OCI-LY1 (cell line): ENCODE measurements at regions not wholly inside any gene's neighbourhood (a gene's known extent, or its start where the extent isn't known, plus 50 kb on each side); places are given as distances from the start of the nearest gene placed in this dataset.

Source experiments
- H2AFZ ChIP-seq: fragments of 200-600 bp; sonication (generic), shearing (Covaris generic); 2 replicates; pipeline ENCODE4 v1.6.0; 2014; ENCODE audit warnings: antibody characterized with exemption, mild to moderate bottlenecking, low read length
- H3F3A ChIP-seq: fragments of 200-600 bp; sonication (generic), shearing (Covaris generic); 2 replicates; pipeline ENCODE4 v1.6.0; 2014; ENCODE audit warnings: mild to moderate bottlenecking, antibody characterized with exemption, low read length, moderate library complexity; ENCODE audit not compliant: insufficient read depth
- H3K27ac ChIP-seq: fragments of 200-600 bp; sonication (generic); 2 replicates; pipeline ENCODE4 v1.5.1; 2014; ENCODE audit warnings: low read length, mixed run types, mild to moderate bottlenecking, low read depth; ENCODE audit not compliant: poor library complexity, severe bottlenecking
- H3K27me3 ChIP-seq: fragments of 200-600 bp; sonication (generic); 2 replicates; pipeline ENCODE4 v1.6.0; 2014; ENCODE audit warnings: antibody characterized with exemption, mild to moderate bottlenecking, low read length, moderate library complexity; ENCODE audit not compliant: insufficient read depth
- H3K36me3 ChIP-seq: fragments of 200-600 bp; sonication (generic); 2 replicates; pipeline ENCODE4 v1.6.1; 2014; ENCODE audit warnings: mild to moderate bottlenecking, antibody characterized with exemption, low read length, moderate library complexity, mixed read lengths; ENCODE audit not compliant: insufficient read depth
- H3K4me1 ChIP-seq: fragments of 200-600 bp; sonication (generic); 2 replicates; pipeline ENCODE4 v1.5.1; 2014; ENCODE audit warnings: mild to moderate bottlenecking, low read length, moderate library complexity; ENCODE audit not compliant: insufficient read depth, severe bottlenecking
- H3K4me2 ChIP-seq: fragments of 200-600 bp; sonication (generic), shearing (Covaris generic); 2 replicates; pipeline ENCODE4 v1.6.1; 2014; ENCODE audit warnings: low read length
- H3K4me3 ChIP-seq: fragments of 200-600 bp; sonication (generic); 2 replicates; pipeline ENCODE4 v1.5.1; 2014; ENCODE audit warnings: low read length, low read depth, mild to moderate bottlenecking, mixed read lengths; ENCODE audit not compliant: poor library complexity, severe bottlenecking
- H3K79me2 ChIP-seq: fragments of 200-600 bp; shearing (Covaris generic); 2 replicates; pipeline ENCODE4 v1.6.1; 2016; ENCODE audit warnings: mixed run types, low read length, mixed read lengths; ENCODE audit not compliant: insufficient read depth
- H3K9ac ChIP-seq: fragments of 200-600 bp; sonication (generic), shearing (Covaris generic); 2 replicates; pipeline ENCODE4 v1.6.1; 2014; ENCODE audit warnings: mild to moderate bottlenecking, low read length, mixed read lengths
- H3K9me2 ChIP-seq: fragments of 200-600 bp; sonication (generic), shearing (Covaris generic); 2 replicates; pipeline ENCODE4 v1.6.1; 2014; ENCODE audit warnings: low read depth, mild to moderate bottlenecking, low read length, mixed read lengths
- H3K9me3 ChIP-seq: fragments of 200-600 bp; shearing (Covaris generic); 2 replicates; pipeline ENCODE4 v1.6.1; 2014; ENCODE audit warnings: low read length, mixed read lengths
- H4K20me1 ChIP-seq: fragments of 200-600 bp; sonication (generic), shearing (Covaris generic); 2 replicates; pipeline ENCODE4 v1.6.0; 2016; ENCODE audit warnings: mild to moderate bottlenecking, low read length; ENCODE audit not compliant: insufficient read depth
- EZH2 ChIP-seq: fragments of 200-600 bp; sonication (generic), shearing (Covaris generic); IDR thresholded peaks from 2 replicates; pipeline ENCODE4 v1.8.0; 2017; ENCODE audit warnings: borderline replicate concordance, mixed run types, mild to moderate bottlenecking, antibody characterized with exemption, low read length, moderate library complexity, mixed read lengths
- TF ChIP-seq, protein P1 (sequence below): fragments of 200-600 bp; sonication (generic), shearing (Covaris generic); IDR thresholded peaks from 2 replicates; pipeline ENCODE4 v1.5.1; 2017; ENCODE audit warnings: mild to moderate bottlenecking, antibody characterized with exemption, low read length, moderate library complexity, mixed read lengths

DNA sequence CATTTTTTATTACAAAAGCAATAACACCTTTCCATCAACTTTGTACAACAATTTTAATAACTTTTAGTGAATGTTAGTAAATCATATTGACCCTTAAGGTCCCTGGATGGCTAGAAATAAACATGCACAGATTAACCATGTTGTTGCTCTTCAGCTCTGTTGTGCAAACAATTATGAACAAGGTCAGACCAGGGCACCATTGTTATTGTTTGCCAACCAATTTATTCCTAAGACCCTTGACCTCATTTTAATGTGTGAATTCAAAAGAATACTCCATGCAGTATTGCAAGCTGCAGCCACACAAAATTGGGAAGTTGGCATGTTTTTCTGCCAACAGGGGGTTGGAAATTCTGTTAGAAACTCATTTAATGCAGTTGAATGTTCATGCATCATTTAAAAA, 426.6 kb upstream of the MAP3K7 start:
- no peak overlapping the region for H3K9ac ChIP-seq
- H2AFZ ChIP-seq = no peak overlapping the region
- no peak overlapping the region for H3K4me2 ChIP-seq
- no peaks in the 10 kb centered on the region for H3K79me2 ChIP-seq
- H3K27me3 ChIP-seq = no peaks in the 10 kb centered on the region
- H3K4me3 ChIP-seq = no peak overlapping the region
- no peaks in the 10 kb centered on the region for H3K4me1 ChIP-seq
- TF ChIP-seq EZH2 = no peak
- TF ChIP-seq, protein P1, sequence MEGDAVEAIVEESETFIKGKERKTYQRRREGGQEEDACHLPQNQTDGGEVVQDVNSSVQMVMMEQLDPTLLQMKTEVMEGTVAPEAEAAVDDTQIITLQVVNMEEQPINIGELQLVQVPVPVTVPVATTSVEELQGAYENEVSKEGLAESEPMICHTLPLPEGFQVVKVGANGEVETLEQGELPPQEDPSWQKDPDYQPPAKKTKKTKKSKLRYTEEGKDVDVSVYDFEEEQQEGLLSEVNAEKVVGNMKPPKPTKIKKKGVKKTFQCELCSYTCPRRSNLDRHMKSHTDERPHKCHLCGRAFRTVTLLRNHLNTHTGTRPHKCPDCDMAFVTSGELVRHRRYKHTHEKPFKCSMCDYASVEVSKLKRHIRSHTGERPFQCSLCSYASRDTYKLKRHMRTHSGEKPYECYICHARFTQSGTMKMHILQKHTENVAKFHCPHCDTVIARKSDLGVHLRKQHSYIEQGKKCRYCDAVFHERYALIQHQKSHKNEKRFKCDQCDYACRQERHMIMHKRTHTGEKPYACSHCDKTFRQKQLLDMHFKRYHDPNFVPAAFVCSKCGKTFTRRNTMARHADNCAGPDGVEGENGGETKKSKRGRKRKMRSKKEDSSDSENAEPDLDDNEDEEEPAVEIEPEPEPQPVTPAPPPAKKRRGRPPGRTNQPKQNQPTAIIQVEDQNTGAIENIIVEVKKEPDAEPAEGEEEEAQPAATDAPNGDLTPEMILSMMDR = no peak
- H3K9me3 ChIP-seq = no peaks in the 10 kb centered on the region
- H3K9me2 ChIP-seq = no peaks in the 10 kb centered on the region
- no peaks in the 10 kb centered on the region for H3F3A ChIP-seq
- H3K36me3 ChIP-seq = no peaks in the 10 kb centered on the region
- H3K27ac ChIP-seq = no peak overlapping the region
- no peaks in the 10 kb centered on the region for H4K20me1 ChIP-seq

DNA sequence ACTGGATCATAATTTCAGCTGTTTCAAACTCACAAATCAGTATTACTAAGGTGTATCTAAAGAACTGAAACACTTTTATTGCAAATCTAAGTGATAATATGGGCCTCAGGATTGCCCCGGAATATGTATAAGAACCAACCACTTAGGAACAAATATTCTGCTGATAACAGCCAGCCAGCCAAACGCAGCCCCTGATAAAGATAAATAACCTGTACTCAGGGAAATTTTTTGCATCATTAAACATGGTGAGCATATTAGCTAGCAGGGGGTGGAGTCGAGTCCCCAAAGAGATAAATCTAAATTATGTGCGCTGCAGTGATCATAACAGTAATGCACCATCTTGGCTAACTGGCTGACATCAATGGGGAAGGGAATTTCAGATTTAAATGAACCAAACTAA, 410.2 kb upstream of the MAP3K7 start:
- H3K9me3 ChIP-seq = no peaks in the 10 kb centered on the region
- no peak overlapping the region for H3K4me2 ChIP-seq
- no peaks in the 10 kb centered on the region for H3K4me1 ChIP-seq

GRCh38 chr6:90993770-90994169, 406.9 kb upstream of the MAP3K7 start:
- Histone ChIP-seq H3K4me1 (no peaks in the 10 kb centered on the region), H4K20me1 (no peaks in the 10 kb centered on the region), H3K4me2 (no peak overlapping the region), H3K36me3 (no peaks in the 10 kb centered on the region), H3K79me2 (no peaks in the 10 kb centered on the region), H3F3A (no peaks in the 10 kb centered on the region), H3K9ac (no peak overlapping the region), H3K9me2 (no peaks in the 10 kb centered on the region), H3K4me3 (no peak overlapping the region), H3K27ac (no peak overlapping the region), H3K27me3 (no peaks in the 10 kb centered on the region), H2AFZ (no peak overlapping the region), H3K9me3 (no peaks in the 10 kb centered on the region)
- TF ChIP-seq, protein P1 = no peak
- no peak for TF ChIP-seq EZH2

More for the DNA sequence above, 410.2 kb upstream of the MAP3K7 start:
- Histone ChIP-seq H2AFZ (no peak overlapping the region), H3K79me2 (no peaks in the 10 kb centered on the region), H3K4me3 (no peak overlapping the region), H3K9ac (no peak overlapping the region), H3K27ac (no peak overlapping the region), H3K9me2 (no peaks in the 10 kb centered on the region), H3F3A (no peaks in the 10 kb centered on the region), H3K36me3 (no peaks in the 10 kb centered on the region), H3K27me3 (no peaks in the 10 kb centered on the region), H4K20me1 (no peaks in the 10 kb centered on the region)
- TF ChIP-seq EZH2 = no peak
- TF ChIP-seq, protein P1 = no peak
